GM21529 (cell line): ENCODE measurements at regions not wholly inside any gene's neighbourhood (a gene's known extent, or its start where the extent isn't known, plus 50 kb on each side); places are given as distances from the start of the nearest gene placed in this dataset.
"Not testable (repeated sequence)": the region's sequence is repeated elsewhere in the genome, so short reads cannot be mapped to it uniquely, and the experiment has no call there.

Experiments
- ATAC-seq: cut with Tn5 transposase; IDR thresholded peaks from one replicate; pipeline ENCODE4 v1.9.1; 2021; ENCODE audit not compliant: unreplicated experiment

- ATAC-seq, result no peak
These were observed 1302.7 kb downstream of the TECRL start for GRCh38 chr4:63106600-63106999.

- no peak for ATAC-seq
These were observed 1303.4 kb downstream of the TECRL start for GRCh38 chr4:63105839-63106238.

GRCh38 chr4:63090641-63091040 lies 1318.6 kb downstream of the TECRL start:
- ATAC-seq, result no peak

GRCh38 chr4:63085091-63085490 lies 1324.2 kb downstream of the TECRL start:
- no peak for ATAC-seq

- no peak for ATAC-seq
These were observed 1328.3 kb downstream of the TECRL start for GRCh38 chr4:63080934-63081333.

- no peak for ATAC-seq
These were observed 1345.5 kb downstream of the TECRL start for GRCh38 chr4:63063760-63064159.

GRCh38 chr4:63062891-63063290 lies 1346.4 kb downstream of the TECRL start:
- ATAC-seq, result not testable (repeated sequence)

- ATAC-seq, result no peak
These were observed 1359.5 kb downstream of the TECRL start for GRCh38 chr4:63049726-63050125.

GRCh38 chr4:63049278-63049677 lies 1360.0 kb downstream of the TECRL start:
- no peak for ATAC-seq

GRCh38 chr4:63036159-63036866 lies 1372.9 kb downstream of the TECRL start:
- ATAC-seq, result no peak

GRCh38 chr4:63029380-63029779 lies 1379.9 kb downstream of the TECRL start:
- ATAC-seq, result no peak

- ATAC-seq, result no peak
These were observed 1388.6 kb downstream of the TECRL start for GRCh38 chr4:63020661-63021060.

GRCh38 chr4:63017300-63017699 lies 1392.0 kb downstream of the TECRL start:
- no peak for ATAC-seq

- no peak for ATAC-seq
These were observed 1438.4 kb downstream of the TECRL start for GRCh38 chr4:62970846-62971245.

- no peak for ATAC-seq
These were observed 1448.8 kb downstream of the TECRL start for GRCh38 chr4:62960415-62960814.

GRCh38 chr4:62953752-62954151 lies 1455.5 kb downstream of the TECRL start:
- no peak for ATAC-seq

- no peak for ATAC-seq
These were observed 1456.9 kb downstream of the TECRL start for GRCh38 chr4:62952366-62952765.

GRCh38 chr4:62948108-62948507 lies 1461.1 kb downstream of the TECRL start:
- no peak for ATAC-seq

GRCh38 chr4:62940229-62940628 lies 1469.0 kb downstream of the TECRL start:
- no peak for ATAC-seq

GRCh38 chr4:62930884-62931283 lies 1478.4 kb downstream of the TECRL start:
- no peak for ATAC-seq

GRCh38 chr4:62928483-62928882 lies 1480.8 kb downstream of the TECRL start:
- ATAC-seq, result no peak

GRCh38 chr4:62927574-62927973 lies 1481.7 kb downstream of the TECRL start:
- no peak for ATAC-seq

- no peak for ATAC-seq
These were observed 1485.5 kb downstream of the TECRL start for GRCh38 chr4:62923783-62924182.
